Adrenal gland (tissue), 5 donors: ENCODE measurements at regions not wholly inside any gene's neighbourhood (a gene's known extent, or its start where the extent isn't known, plus 50 kb on each side); places are given as distances from the start of the nearest gene placed in this dataset.

ENCODE experiments used
- CTCF ChIP-seq, 6 experiments: fragments of 450-650 bp in 4 of 6; fragments of 200-600 bp in 2 of 6; sonication (generic) in 1 of 6; IDR thresholded peaks; 1 replicate in 5 of 6; 2 replicates in 1 of 6; pipeline versions ENCODE4 v1.5.1 to v1.8.0; 2016 to 2021; ENCODE audit warnings: antibody characterized with exemption in 6 of 6, mild to moderate bottlenecking in 2 of 6, moderate library complexity in 1 of 6
- POLR2A ChIP-seq, 2 donors: fragments of 450-650 bp; IDR thresholded peaks; one replicate each; pipeline ENCODE4 v1.6.1; 2017; ENCODE audit warnings: antibody characterized with exemption in 2 of 2, mild to moderate bottlenecking in 2 of 2, moderate library complexity in 1 of 2
- donor health status: DM: no; HTN: no; CAD: no.

GRCh38 chr3:5339967-5340535 is 152.5 kb downstream of the EDEM1 start:
- TF ChIP-seq CTCF (IDR thresholded peaks at IDR 0.05) (no peak), POLR2A (IDR thresholded peaks at IDR 0.05) (no peak)
